Breast epithelium (tissue), 3 donors: ENCODE measurements at regions not wholly inside any gene's neighbourhood (a gene's known extent, or its start where the extent isn't known, plus 50 kb on each side); places are given as distances from the start of the nearest gene placed in this dataset.

Experiments used
- POLR2A ChIP-seq: fragments of 450-650 bp; IDR thresholded peaks from one replicate; pipeline ENCODE4 v1.6.1; 2016; ENCODE audit warnings: antibody characterized with exemption, mild to moderate bottlenecking, moderate library complexity
- POLR2AphosphoS5 ChIP-seq, 3 donors: sonication (generic); formaldehyde crosslinking; IDR thresholded peaks; one replicate each; pipeline ENCODE4 v1.6.1; 2017; ENCODE audit warnings: antibody characterized with exemption in 3 of 3
- TF ChIP-seq, protein P1 (sequence below), 3 donors: fragments of 450-650 bp; IDR thresholded peaks; one replicate each; pipeline ENCODE4 v1.5.1; 2016 to 2017; ENCODE audit warnings: antibody characterized with exemption in 3 of 3, mild to moderate bottlenecking in 3 of 3, moderate library complexity in 3 of 3

DNA sequence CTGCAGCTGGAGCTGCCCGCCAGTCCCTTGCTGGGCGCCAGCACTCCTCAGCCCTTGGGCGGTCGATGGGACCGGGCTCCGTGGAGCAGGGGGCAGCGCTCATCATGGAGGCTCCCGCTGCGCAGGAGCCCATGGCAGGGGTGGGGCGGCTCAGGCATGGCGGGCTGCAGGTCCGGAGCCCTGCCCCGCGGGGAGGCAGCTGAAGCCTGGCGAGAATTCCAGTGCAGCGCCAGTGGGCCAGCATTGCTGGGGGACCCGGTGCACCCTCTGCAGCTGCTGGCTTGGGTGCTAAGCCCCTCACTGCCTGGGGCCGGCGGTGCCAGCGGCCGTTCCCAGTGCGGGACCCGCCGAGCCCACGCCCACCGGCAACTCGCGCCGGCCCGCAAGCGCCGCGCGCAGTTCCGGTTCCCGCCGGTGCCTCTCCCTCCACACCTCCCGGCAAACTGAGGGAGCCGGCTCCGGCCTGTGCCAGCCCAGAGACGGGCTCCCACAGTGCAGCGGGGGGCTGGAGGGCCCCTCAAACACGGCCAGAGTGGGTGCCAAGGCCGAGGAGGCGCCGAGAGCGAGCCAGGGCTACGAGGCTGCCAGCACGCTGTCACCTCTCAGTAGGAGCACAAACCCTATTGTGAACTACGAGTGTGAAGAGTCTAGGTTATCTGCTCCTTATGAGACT, 687.1 kb downstream of the PCDH17 start:
- TF ChIP-seq POLR2A (no peak), POLR2AphosphoS5 (IDR thresholded peaks at IDR 0.05) (no peak)
- TF ChIP-seq, protein P1, sequence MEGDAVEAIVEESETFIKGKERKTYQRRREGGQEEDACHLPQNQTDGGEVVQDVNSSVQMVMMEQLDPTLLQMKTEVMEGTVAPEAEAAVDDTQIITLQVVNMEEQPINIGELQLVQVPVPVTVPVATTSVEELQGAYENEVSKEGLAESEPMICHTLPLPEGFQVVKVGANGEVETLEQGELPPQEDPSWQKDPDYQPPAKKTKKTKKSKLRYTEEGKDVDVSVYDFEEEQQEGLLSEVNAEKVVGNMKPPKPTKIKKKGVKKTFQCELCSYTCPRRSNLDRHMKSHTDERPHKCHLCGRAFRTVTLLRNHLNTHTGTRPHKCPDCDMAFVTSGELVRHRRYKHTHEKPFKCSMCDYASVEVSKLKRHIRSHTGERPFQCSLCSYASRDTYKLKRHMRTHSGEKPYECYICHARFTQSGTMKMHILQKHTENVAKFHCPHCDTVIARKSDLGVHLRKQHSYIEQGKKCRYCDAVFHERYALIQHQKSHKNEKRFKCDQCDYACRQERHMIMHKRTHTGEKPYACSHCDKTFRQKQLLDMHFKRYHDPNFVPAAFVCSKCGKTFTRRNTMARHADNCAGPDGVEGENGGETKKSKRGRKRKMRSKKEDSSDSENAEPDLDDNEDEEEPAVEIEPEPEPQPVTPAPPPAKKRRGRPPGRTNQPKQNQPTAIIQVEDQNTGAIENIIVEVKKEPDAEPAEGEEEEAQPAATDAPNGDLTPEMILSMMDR (IDR thresholded peaks at IDR 0.05): no peak
